ENCODE measurements at regions not wholly inside any gene's neighbourhood (a gene's known extent, or its start where the extent isn't known, plus 50 kb on each side); places are given as distances from the start of the nearest gene placed in this dataset.

DNA sequence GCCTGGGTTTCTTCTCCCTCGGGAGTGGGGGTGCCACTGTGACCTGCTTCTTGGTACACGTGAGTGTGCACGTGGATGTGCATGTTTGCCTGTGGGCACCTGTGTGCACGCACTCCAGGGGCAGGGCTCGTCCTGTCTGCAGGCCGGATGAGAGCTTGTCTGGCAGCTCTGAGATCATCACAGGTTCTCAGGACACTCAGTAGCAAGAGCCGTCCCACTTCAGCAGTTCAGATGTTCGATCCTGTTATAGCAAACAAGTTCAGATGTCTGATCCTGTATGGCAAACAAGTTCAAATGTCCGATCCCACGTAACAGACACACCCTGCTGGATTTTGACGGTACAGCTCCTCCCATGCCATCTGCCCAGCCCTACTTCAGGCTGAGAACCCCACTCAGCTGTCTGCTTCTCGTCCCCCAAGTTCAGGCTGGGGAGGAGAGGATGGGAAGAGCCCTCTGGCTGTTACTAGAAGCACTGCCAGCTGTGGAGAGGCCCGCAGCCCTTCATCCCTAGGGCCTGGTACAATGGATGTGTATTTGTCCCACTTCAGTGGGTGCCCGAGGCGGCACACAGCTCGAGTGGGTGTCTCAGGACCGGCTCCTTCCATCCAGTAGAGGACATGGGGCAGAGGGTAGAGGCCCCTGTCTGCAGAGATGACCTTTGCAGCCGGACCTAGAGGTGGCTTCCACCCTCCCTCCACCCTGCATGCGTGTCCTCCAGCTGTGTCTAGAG is 1126.9 kb downstream of the BRD1 start (continued):
- no peak for TF ChIP-seq MAZ (IDR thresholded peaks at IDR 0.05; ENCODE audit: borderline replicate concordance, low read depth, low read length)
- no peak for TF ChIP-seq MAZ (CRISPR knock-in tag; IDR thresholded peaks at IDR 0.05; ENCODE audit: low read depth)
- no peak for TF ChIP-seq ZHX2 (IDR thresholded peaks at IDR 0.05; ENCODE audit: low read depth)
- no peak for TF ChIP-seq ZHX2 (CRISPR knock-in tag; IDR thresholded peaks at IDR 0.05; ENCODE audit: borderline replicate concordance)
- no peak for TF ChIP-seq ZNF75D (CRISPR knock-in tag; IDR thresholded peaks at IDR 0.05; ENCODE audit: borderline replicate concordance)
- no peak for TF ChIP-seq ZNF124 (CRISPR knock-in tag; IDR thresholded peaks at IDR 0.05)
- TF ChIP-seq ZNF484 (CRISPR knock-in tag; IDR thresholded peaks at IDR 0.05; ENCODE audit: borderline replicate concordance, low read depth), result no peak
- TF ChIP-seq SKI (IDR thresholded peaks at IDR 0.05; ENCODE audit: partially characterized antibody), result no peak
- no peak for TF ChIP-seq SP140L (CRISPR knock-in tag; IDR thresholded peaks at IDR 0.05; ENCODE audit: borderline replicate concordance)
- TF ChIP-seq HNF4G (IDR thresholded peaks at IDR 0.05; ENCODE audit: borderline replicate concordance, low read depth, low read length), result no peak
- TF ChIP-seq HNF4G (CRISPR knock-in tag; IDR thresholded peaks at IDR 0.05; ENCODE audit: borderline replicate concordance, low read depth), result no peak
- TF ChIP-seq ZNF10 (CRISPR knock-in tag; IDR thresholded peaks at IDR 0.05; ENCODE audit: borderline replicate concordance, low read depth), result no peak
- TF ChIP-seq, protein P1, sequence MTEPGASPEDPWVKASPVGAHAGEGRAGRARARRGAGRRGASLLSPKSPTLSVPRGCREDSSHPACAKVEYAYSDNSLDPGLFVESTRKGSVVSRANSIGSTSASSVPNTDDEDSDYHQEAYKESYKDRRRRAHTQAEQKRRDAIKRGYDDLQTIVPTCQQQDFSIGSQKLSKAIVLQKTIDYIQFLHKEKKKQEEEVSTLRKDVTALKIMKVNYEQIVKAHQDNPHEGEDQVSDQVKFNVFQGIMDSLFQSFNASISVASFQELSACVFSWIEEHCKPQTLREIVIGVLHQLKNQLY (CRISPR knock-in tag; IDR thresholded peaks at IDR 0.05), result no peak; the same call in 1 of the 2 replicates
- TF ChIP-seq JARID2 (CRISPR knock-in tag; IDR thresholded peaks at IDR 0.05; ENCODE audit: insufficient replicate concordance), result no peak
- TF ChIP-seq ZNF138 (CRISPR knock-in tag; IDR thresholded peaks at IDR 0.05; ENCODE audit: low read depth), result no peak
- no peak for TF ChIP-seq MAFF (IDR thresholded peaks at IDR 0.05; ENCODE audit: low read depth, low read length)
- no peak for TF ChIP-seq ISX (CRISPR knock-in tag; conservative IDR thresholded peaks at IDR 0.05)
- no peak for TF ChIP-seq ZNF609 (CRISPR knock-in tag; IDR thresholded peaks at IDR 0.05; ENCODE audit: borderline replicate concordance)
- no peak for TF ChIP-seq ZFAT (CRISPR knock-in tag; conservative IDR thresholded peaks at IDR 0.05)
- TF ChIP-seq ZNF720 (CRISPR knock-in tag; IDR thresholded peaks at IDR 0.05), result no peak

Data from HepG2 (cell line).